Pancreas (tissue), 10 donors: ENCODE measurements at regions not wholly inside any gene's neighbourhood (a gene's known extent, or its start where the extent isn't known, plus 50 kb on each side); places are given as distances from the start of the nearest gene placed in this dataset.
A peak's percentile ranks its signal among the peaks of the same experiment; 100 is the strongest.

ENCODE experiments used
- ATAC-seq, 4 donors: fragments of 200-7000 bp; cut with Tn5 transposase; one replicate each; pipeline versions ENCODE4 v1.8.0 to v1.9.1; 2020; ENCODE audit warnings: mild to moderate bottlenecking in 4 of 4, moderate library complexity in 4 of 4
- DNase-seq, 6 donors: peaks; one replicate each; pipeline ENCODE4 v3.0.0-alpha.2; 2020
- FAIRE-seq: peaks from 2 replicates; lab custom pipeline; 2012; peaks lifted over from hg19 to GRCh38; lab: Jason Lieb, UNC
- H3K27ac ChIP-seq, 4 donors: fragments of 200-600 bp; sonication (generic); 1 replicate in 3 of 4; 2 replicates in 1 of 4; pipeline versions ENCODE4 v1.5.0 to v1.8.0; 2020
- H3K27me3 ChIP-seq, 4 donors: fragments of 200-600 bp; one replicate each; pipeline ENCODE4 v1.8.0; 2021
- H3K36me3 ChIP-seq, 3 donors: fragments of 200-600 bp; sonication (generic) in 1 of 3; one replicate each; pipeline versions ENCODE4 v1.5.0 to v1.8.0; 2020 to 2021
- H3K4me1 ChIP-seq, 3 donors: fragments of 200-600 bp; one replicate each; pipeline ENCODE4 v1.8.0; 2021
- H3K4me3 ChIP-seq, 4 donors: fragments of 200-600 bp; sonication (generic) in 2 of 4; one replicate each; pipeline versions ENCODE4 v1.5.0 to v1.8.0; 2020 to 2021
- H3K9me3 ChIP-seq, 4 donors: fragments of 200-600 bp; one replicate each; pipeline ENCODE4 v1.8.0; 2021
- WGBS, 2 donors: extraction: QIAGEN DNeasy Blood & Tissue Kit; methylation state at CpG; one replicate each; pipeline ENCODE4 v1.1.7; 2013; 5-methylcytosine and 5-hydroxymethylcytosine counted together
- intact Hi-C, 3 donors: fragments of 100-400 bp; cut with DNase I; formaldehyde crosslinking; loops; one replicate each; pipeline versions ENCODE4 v1.11.1 to v1.14.2; 2022
- TF ChIP-seq, protein P1 (sequence below), 4 donors: fragments of 200-600 bp; sonication (generic) in 3 of 4; IDR thresholded peaks; one replicate each; pipeline versions ENCODE4 v1.5.0 to v1.8.0; 2021; ENCODE audit warnings: antibody characterized with exemption in 4 of 4
- donor health status: healthy with polysubstance abuse.
- donor health status: DM: no; HTN: no; CAD: no; lungs with moderate emphysema.
- donor health status: DM: no; HTN: no; CAD: no.
- donor health status: control.
- donor health status: control.
- donor health status: Bipolar disorder and iron deficiency.
- donor health status: DM: yes; HTN: yes; CAD: no.
- donor health status: DM: no; HTN: no; CAD: no.
- donor health status: DM: no; HTN: no; CAD: no.
- donor health status: DM: yes; HTN: yes; CAD: no.

- intact Hi-C loops: no loop called here
- H3K36me3 ChIP-seq: no peaks in the 10 kb centered on the region
- peak; percentile 61 to 83 (median 73) for DNase-seq
Observed at GRCh38 chr7:130894146-130894908, 160.3 kb upstream of the KLF14 start.

DNA sequence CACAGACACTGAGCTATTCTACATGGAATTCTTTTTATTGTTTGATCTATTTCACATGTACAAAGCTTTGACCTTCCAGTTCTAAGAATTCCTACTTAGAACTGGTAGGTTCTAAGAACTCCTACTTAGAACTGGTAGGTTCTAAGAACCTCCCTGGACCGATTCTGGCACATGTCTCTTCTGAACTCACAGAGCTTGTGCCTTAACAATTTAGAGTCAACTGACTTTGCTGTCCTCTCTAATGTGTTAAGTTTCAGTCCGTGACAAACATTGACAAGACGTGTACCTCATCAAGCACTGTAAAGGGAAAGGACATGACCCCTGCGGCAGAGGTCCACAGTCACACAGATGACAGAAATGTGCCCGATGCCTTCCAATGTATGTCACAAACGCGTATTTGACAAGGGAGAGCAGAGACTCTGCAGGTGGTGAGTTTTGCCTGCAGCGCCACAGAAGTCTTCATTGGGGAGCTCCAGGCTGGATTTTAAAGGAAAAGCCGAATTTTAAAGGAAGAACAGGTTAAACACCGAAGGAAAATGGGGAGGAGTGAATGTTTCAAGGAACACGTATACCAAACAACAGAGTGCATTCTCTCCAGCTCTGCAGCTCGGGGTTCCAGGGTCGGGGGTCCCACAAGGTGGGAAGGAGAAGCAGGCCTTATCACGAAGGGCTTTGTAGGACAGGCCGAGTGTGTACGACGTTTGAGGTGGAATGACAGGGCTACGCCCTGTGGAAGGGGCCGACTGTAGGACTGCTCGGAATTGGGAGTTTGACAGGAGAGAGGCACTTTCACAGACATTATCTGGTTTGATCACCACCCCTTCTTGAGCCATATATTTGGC lies 161.1 kb upstream of the KLF14 start:
- peaks cover 3 to 56% (median 23%) of the 10 kb centered on the region in 3 donors for H3K4me1 ChIP-seq
- no peaks in the 10 kb centered on the region for H3K9me3 ChIP-seq
- intact Hi-C loops: loop anchor here in 1 of 3 donors (5.0 kb wide), 2 partner anchors 112 to 152 kb away; no protein-coding TSS in a partner anchor
- FAIRE-seq (no peak), ATAC-seq (no peak), DNase-seq (no peak)
- no peak overlapping the region for H3K4me3 ChIP-seq
- TF ChIP-seq, protein P1, sequence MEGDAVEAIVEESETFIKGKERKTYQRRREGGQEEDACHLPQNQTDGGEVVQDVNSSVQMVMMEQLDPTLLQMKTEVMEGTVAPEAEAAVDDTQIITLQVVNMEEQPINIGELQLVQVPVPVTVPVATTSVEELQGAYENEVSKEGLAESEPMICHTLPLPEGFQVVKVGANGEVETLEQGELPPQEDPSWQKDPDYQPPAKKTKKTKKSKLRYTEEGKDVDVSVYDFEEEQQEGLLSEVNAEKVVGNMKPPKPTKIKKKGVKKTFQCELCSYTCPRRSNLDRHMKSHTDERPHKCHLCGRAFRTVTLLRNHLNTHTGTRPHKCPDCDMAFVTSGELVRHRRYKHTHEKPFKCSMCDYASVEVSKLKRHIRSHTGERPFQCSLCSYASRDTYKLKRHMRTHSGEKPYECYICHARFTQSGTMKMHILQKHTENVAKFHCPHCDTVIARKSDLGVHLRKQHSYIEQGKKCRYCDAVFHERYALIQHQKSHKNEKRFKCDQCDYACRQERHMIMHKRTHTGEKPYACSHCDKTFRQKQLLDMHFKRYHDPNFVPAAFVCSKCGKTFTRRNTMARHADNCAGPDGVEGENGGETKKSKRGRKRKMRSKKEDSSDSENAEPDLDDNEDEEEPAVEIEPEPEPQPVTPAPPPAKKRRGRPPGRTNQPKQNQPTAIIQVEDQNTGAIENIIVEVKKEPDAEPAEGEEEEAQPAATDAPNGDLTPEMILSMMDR (IDR thresholded peaks at IDR 0.05): no peak
- no peaks in the 10 kb centered on the region for H3K36me3 ChIP-seq
- peak overlapping the region in 2 of 4 donors; percentile 50 to 53 for H3K27ac ChIP-seq
- H3K27me3 ChIP-seq: no peaks in the 10 kb centered on the region
- 81 to 83% methylated on average over 20 of the region's 20 CpGs for WGBS, 2 donors

More at GRCh38 chr7:130894146-130894908, 160.3 kb upstream of the KLF14 start:
- Histone ChIP-seq H3K27ac (peak overlapping the region in 2 of 4 donors; percentile 50 to 53), H3K27me3 (no peaks in the 10 kb centered on the region), H3K4me1 (peaks cover 0 to 48% (median 15%) of the 10 kb centered on the region in 3 donors), H3K9me3 (no peaks in the 10 kb centered on the region), H3K4me3 (no peak overlapping the region)
- ATAC-seq (peak; percentile 53 to 75 (median 61)), FAIRE-seq (no peak)
- 55 to 64% methylated on average over 14 of the region's 14 CpGs for WGBS, 2 donors
- TF ChIP-seq, protein P1 (IDR thresholded peaks at IDR 0.05): no peak

GRCh38 chr7:130896051-130896881 lies 162.3 kb upstream of the KLF14 start:
- no peaks in the 10 kb centered on the region for H3K36me3 ChIP-seq
- TF ChIP-seq, protein P1 (IDR thresholded peaks at IDR 0.05): no peak
- FAIRE-seq: no peak
- no peaks in the 10 kb centered on the region for H3K27me3 ChIP-seq
- no peak for ATAC-seq
- intact Hi-C loops: loop anchor here in 1 of 3 donors (5.0 kb wide), 2 partner anchors 111 to 151 kb away; no protein-coding TSS in a partner anchor
- no peak overlapping the region for H3K4me3 ChIP-seq
- no peak for DNase-seq
- peak overlapping the region in 2 of 4 donors; percentile 9 to 57 for H3K27ac ChIP-seq
- no peaks in the 10 kb centered on the region for H3K9me3 ChIP-seq
- WGBS, 2 donors: 75 to 76% methylated on average over 13 of the region's 13 CpGs
- H3K4me1 ChIP-seq: peaks cover 10 to 62% (median 34%) of the 10 kb centered on the region in 3 donors

DNA sequence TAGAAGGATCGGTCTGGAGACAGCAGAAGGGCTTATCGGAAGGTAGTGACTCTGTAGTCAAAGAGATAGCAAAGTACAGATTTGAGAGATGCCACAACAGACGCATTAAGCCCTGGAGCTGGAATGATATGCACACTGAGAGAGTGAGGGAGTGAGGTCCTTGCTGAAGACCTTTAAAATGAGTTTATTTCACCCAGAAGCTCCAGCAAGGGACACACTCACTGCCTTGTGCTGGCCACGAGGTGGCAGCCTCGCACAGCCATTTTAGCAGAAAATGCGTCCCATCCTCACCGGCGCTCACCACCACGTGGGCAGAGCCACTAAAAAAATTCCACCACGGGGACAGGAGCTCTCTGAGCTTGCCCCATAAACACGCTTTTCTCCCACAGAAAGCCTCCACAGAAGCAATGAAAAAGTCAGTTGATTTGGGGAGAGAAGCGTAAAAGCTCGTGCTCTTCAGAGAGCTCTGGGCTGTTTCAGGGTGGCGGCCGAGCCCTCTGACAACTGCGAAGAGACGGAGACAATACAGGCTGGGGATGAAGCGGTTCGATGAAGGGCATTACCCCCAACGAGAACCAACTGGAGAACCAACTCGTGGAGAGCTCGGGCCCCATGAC lies 163.0 kb upstream of the KLF14 start:
- 46 to 47% methylated on average over 22 of the region's 22 CpGs for WGBS, 2 donors
- TF ChIP-seq, protein P1 (IDR thresholded peaks at IDR 0.05): peak; percentile 57 to 67 (median 62)
- H3K27ac ChIP-seq: peak overlapping the region in 2 of 4 donors; percentile 9 to 57
- H3K4me3 ChIP-seq: no peak overlapping the region
- FAIRE-seq: no peak
- no peaks in the 10 kb centered on the region for H3K9me3 ChIP-seq
- ATAC-seq: peak; percentile 55 to 66 (median 62)
- no peaks in the 10 kb centered on the region for H3K36me3 ChIP-seq
- intact Hi-C loops: loop anchor here in 1 of 3 donors (5.0 kb wide), 2 partner anchors 110 to 150 kb away; no protein-coding TSS in a partner anchor
- peak in 5 of 6 donors; percentile 50 to 79 (median 70) for DNase-seq
- H3K27me3 ChIP-seq: no peaks in the 10 kb centered on the region
- H3K4me1 ChIP-seq: peaks cover 10 to 63% (median 38%) of the 10 kb centered on the region in 3 donors
